ENCODE measurements at regions not wholly inside any gene's neighbourhood (a gene's known extent, or its start where the extent isn't known, plus 50 kb on each side); places are given as distances from the start of the nearest gene placed in this dataset.

- H3K4me1 Mint-ChIP-seq: peaks cover 3% of the 10 kb centered on the region
- H3K4me3 Mint-ChIP-seq: no peak overlapping the region
- H3K9me3 Mint-ChIP-seq: peaks cover 20% of the 10 kb centered on the region
- no peak overlapping the region for H3K27ac Mint-ChIP-seq
- Histone ChIP-seq H3K27me3 (ENCODE audit: control insufficient read depth, insufficient read depth, low read length, poor library complexity, severe bottlenecking) (no peaks in the 10 kb centered on the region), H3K4me1 (ENCODE audit: control insufficient read depth, insufficient read depth, low read length) (no peaks in the 10 kb centered on the region), H3K9ac (ENCODE audit: extremely low read depth, low read length, poor library complexity, severe bottlenecking) (no peak overlapping the region), H3K27ac (ENCODE audit: low read depth, low read length) (no peak overlapping the region), H3K4me3 (ENCODE audit: low read length) (no peak overlapping the region), H3K36me3 (ENCODE audit: control insufficient read depth, insufficient read depth, low read length) (no peaks in the 10 kb centered on the region), H3K9me3 (ENCODE audit: control insufficient read depth, low read length) (peaks cover 37% of the 10 kb centered on the region)
- DNase-seq: no peak
- H3K27me3 Mint-ChIP-seq (ENCODE audit: insufficient read depth): no peaks in the 10 kb centered on the region
- H3K36me3 Mint-ChIP-seq (ENCODE audit: low read depth): peaks cover 3% of the 10 kb centered on the region
- WGBS, 2 experiments (ENCODE audit: insufficient coverage in 1 of 2, insufficient read length in 1 of 2): 91 to 92% methylated on average over 1 to 2 of the region's 2 CpGs
- no peak for TF ChIP-seq CTCF (conservative IDR thresholded peaks at IDR 0.05)
These were observed 146.3 kb upstream of the TRIM24 start for GRCh38 chr7:138313829-138314178.

GRCh38 chr7:138316421-138317043 lies 143.5 kb upstream of the TRIM24 start:
- H3K27ac ChIP-seq (ENCODE audit: low read depth, low read length): no peak overlapping the region
- H3K4me1 ChIP-seq (ENCODE audit: control insufficient read depth, insufficient read depth, low read length): no peaks in the 10 kb centered on the region
- no peak overlapping the region for H3K4me3 ChIP-seq (ENCODE audit: low read length)
- Mint-ChIP-seq H3K27ac (no peak overlapping the region), H3K4me3 (no peak overlapping the region), H3K4me1 (peaks cover 5% of the 10 kb centered on the region), H3K36me3 (ENCODE audit: low read depth) (peaks cover 3% of the 10 kb centered on the region), H3K27me3 (ENCODE audit: insufficient read depth) (no peaks in the 10 kb centered on the region), H3K9me3 (peaks cover 26% of the 10 kb centered on the region)
- no peak overlapping the region for H3K9ac ChIP-seq (ENCODE audit: extremely low read depth, low read length, poor library complexity, severe bottlenecking)
- H3K9me3 ChIP-seq (ENCODE audit: control insufficient read depth, low read length): peaks cover 25% of the 10 kb centered on the region
- TF ChIP-seq CTCF (conservative IDR thresholded peaks at IDR 0.05): no peak
- 96 to 100% methylated on average over 3 to 4 of the region's 4 CpGs for WGBS, 2 experiments (ENCODE audit: insufficient coverage in 1 of 2, insufficient read length in 1 of 2)
- H3K27me3 ChIP-seq (ENCODE audit: control insufficient read depth, insufficient read depth, low read length, poor library complexity, severe bottlenecking): no peaks in the 10 kb centered on the region
- DNase-seq: no peak
- H3K36me3 ChIP-seq (ENCODE audit: control insufficient read depth, insufficient read depth, low read length): no peaks in the 10 kb centered on the region

- Mint-ChIP-seq H3K27ac (no peak overlapping the region), H3K4me3 (no peak overlapping the region), H3K36me3 (ENCODE audit: low read depth) (peaks cover 3% of the 10 kb centered on the region), H3K9me3 (peaks cover 28% of the 10 kb centered on the region), H3K27me3 (ENCODE audit: insufficient read depth) (no peaks in the 10 kb centered on the region), H3K4me1 (peaks cover 7% of the 10 kb centered on the region)
- Histone ChIP-seq H3K9me3 (ENCODE audit: control insufficient read depth, low read length) (peaks cover 24% of the 10 kb centered on the region), H3K9ac (ENCODE audit: extremely low read depth, low read length, poor library complexity, severe bottlenecking) (no peak overlapping the region), H3K27me3 (ENCODE audit: control insufficient read depth, insufficient read depth, low read length, poor library complexity, severe bottlenecking) (no peaks in the 10 kb centered on the region), H3K36me3 (ENCODE audit: control insufficient read depth, insufficient read depth, low read length) (no peaks in the 10 kb centered on the region), H3K4me3 (ENCODE audit: low read length) (no peak overlapping the region), H3K27ac (ENCODE audit: low read depth, low read length) (no peak overlapping the region), H3K4me1 (ENCODE audit: control insufficient read depth, insufficient read depth, low read length) (no peaks in the 10 kb centered on the region)
- 88 to 95% methylated on average over 1 to 4 of the region's 5 CpGs for WGBS, 2 experiments (ENCODE audit: insufficient coverage in 1 of 2, insufficient read length in 1 of 2)
- TF ChIP-seq CTCF (conservative IDR thresholded peaks at IDR 0.05): no peak
- DNase-seq: no peak
These were observed 142.9 kb upstream of the TRIM24 start for GRCh38 chr7:138317044-138317596.

All from endodermal cell (in vitro differentiated cells).